GM18861 (cell line): ENCODE measurements at regions not wholly inside any gene's neighbourhood (a gene's known extent, or its start where the extent isn't known, plus 50 kb on each side); places are given as distances from the start of the nearest gene placed in this dataset.

Source experiments
- ATAC-seq: cut with Tn5 transposase; IDR thresholded peaks from one replicate; pipeline ENCODE4 v1.9.1; 2021; ENCODE audit not compliant: unreplicated experiment

- no peak for ATAC-seq
Observed at GRCh38 chr16:13392341-13392740, 490.9 kb downstream of the SHISA9 start.

GRCh38 chr16:13393816-13394215 lies 492.4 kb downstream of the SHISA9 start:
- no peak for ATAC-seq

- no peak for ATAC-seq
Observed at GRCh38 chr16:13394488-13394887, 493.1 kb downstream of the SHISA9 start.

- ATAC-seq, result no peak
Observed at GRCh38 chr16:13397126-13397525, 495.7 kb downstream of the SHISA9 start.

GRCh38 chr16:13401641-13402040 lies 500.2 kb downstream of the SHISA9 start:
- no peak for ATAC-seq

GRCh38 chr16:13402601-13403000 lies 501.2 kb downstream of the SHISA9 start:
- no peak for ATAC-seq

- no peak for ATAC-seq
Observed at GRCh38 chr16:13403326-13403725, 501.9 kb downstream of the SHISA9 start.

- no peak for ATAC-seq
Observed at GRCh38 chr16:13414154-13414553, 505.8 kb upstream of the ERCC4 start.

GRCh38 chr16:13419589-13419988 lies 500.4 kb upstream of the ERCC4 start:
- ATAC-seq, result no peak

GRCh38 chr16:13421726-13422125 lies 498.2 kb upstream of the ERCC4 start:
- no peak for ATAC-seq

- ATAC-seq, result no peak
Observed at GRCh38 chr16:13425836-13426235, 494.1 kb upstream of the ERCC4 start.

GRCh38 chr16:13426269-13426668 lies 493.7 kb upstream of the ERCC4 start:
- no peak for ATAC-seq

GRCh38 chr16:13426736-13427135 lies 493.2 kb upstream of the ERCC4 start:
- ATAC-seq, result no peak

GRCh38 chr16:13427943-13428342 lies 492.0 kb upstream of the ERCC4 start:
- no peak for ATAC-seq

GRCh38 chr16:13429416-13429815 lies 490.5 kb upstream of the ERCC4 start:
- no peak for ATAC-seq

GRCh38 chr16:13435415-13435814 lies 484.5 kb upstream of the ERCC4 start:
- no peak for ATAC-seq

GRCh38 chr16:13435873-13436474 lies 484.0 kb upstream of the ERCC4 start:
- ATAC-seq, result no peak

GRCh38 chr16:13436641-13437412 lies 483.1 kb upstream of the ERCC4 start:
- ATAC-seq, result peak; percentile 75

GRCh38 chr16:13437413-13437795 lies 482.6 kb upstream of the ERCC4 start:
- no peak for ATAC-seq

GRCh38 chr16:13438064-13438463 lies 481.9 kb upstream of the ERCC4 start:
- ATAC-seq, result no peak

- ATAC-seq, result no peak
Observed at GRCh38 chr16:13439766-13440165, 480.2 kb upstream of the ERCC4 start.

- ATAC-seq, result peak; percentile 44
Observed at GRCh38 chr16:13441675-13442074, 478.3 kb upstream of the ERCC4 start.

GRCh38 chr16:13448346-13448745 lies 471.6 kb upstream of the ERCC4 start:
- ATAC-seq, result no peak
